GM13976 (cell line): ENCODE measurements at regions not wholly inside any gene's neighbourhood (a gene's known extent, or its start where the extent isn't known, plus 50 kb on each side); places are given as distances from the start of the nearest gene placed in this dataset.

ENCODE experiments used
- DNase-seq: peaks from one replicate; pipeline ENCODE4 v3.0.0; 2012; ENCODE audit warnings: low spot score
- CTCF ChIP-seq: IDR thresholded peaks from 2 replicates; pipeline ENCODE4 v1.5.1; 2012; ENCODE audit warnings: borderline replicate concordance, mild to moderate bottlenecking; ENCODE audit not compliant: insufficient read depth; ENCODE audit errors: extremely low read depth, missing control alignments, control extremely low read depth
- in situ Hi-C: fragments of 300-500 bp; cut with MboI; formaldehyde crosslinking; loops from one replicate; pipeline ENCODE4 v1.12.0; 2022; ENCODE audit warnings: low sequenced_read_pairs, mixed read lengths, inconsistent platforms; ENCODE audit not compliant: unreplicated experiment

- DNase-seq: no peak
- in situ Hi-C loops: no loop called here
- TF ChIP-seq CTCF: no peak
Measured at GRCh38 chr1:30343562-30343961, 379.8 kb downstream of the MATN1 start.

- TF ChIP-seq CTCF: no peak
- in situ Hi-C loops: no loop called here
- no peak for DNase-seq
Measured at GRCh38 chr1:30342535-30343141, 380.7 kb downstream of the MATN1 start.

GRCh38 chr1:30340934-30341333, 382.5 kb downstream of the MATN1 start:
- TF ChIP-seq CTCF: no peak
- in situ Hi-C loops: no loop called here
- DNase-seq: no peak

- no peak for DNase-seq
- in situ Hi-C loops: no loop called here
- TF ChIP-seq CTCF: no peak
Measured at GRCh38 chr1:30339866-30340265, 383.5 kb downstream of the MATN1 start.

GRCh38 chr1:30338765-30339164, 384.6 kb downstream of the MATN1 start:
- in situ Hi-C loops: no loop called here
- no peak for TF ChIP-seq CTCF

GRCh38 chr1:30337324-30337620, 386.1 kb downstream of the MATN1 start:
- no peak for TF ChIP-seq CTCF
- in situ Hi-C loops: no loop called here
- no peak for DNase-seq

More at GRCh38 chr1:30338765-30339164, 384.6 kb downstream of the MATN1 start:
- DNase-seq: no peak
